Neural cell (in vitro differentiated cells): ENCODE measurements at regions not wholly inside any gene's neighbourhood (a gene's known extent, or its start where the extent isn't known, plus 50 kb on each side); places are given as distances from the start of the nearest gene placed in this dataset.

Experiments used
- CTCF ChIP-seq: fragments of 450-650 bp; IDR thresholded peaks from 2 replicates; pipeline ENCODE4 v1.5.1; 2014; ENCODE audit warnings: antibody characterized with exemption, mild to moderate bottlenecking, moderate library complexity; ENCODE audit not compliant: poor library complexity, severe bottlenecking
- EZH2 ChIP-seq: fragments of 200-600, 300-800 bp; shearing (Covaris generic), sonication (generic); IDR thresholded peaks from 2 replicates; pipeline ENCODE4 v1.6.1; 2014; ENCODE audit warnings: antibody characterized with exemption, low read length, borderline replicate concordance, mild to moderate bottlenecking; ENCODE audit not compliant: insufficient read depth, poor library complexity, severe bottlenecking
- SMC3 ChIP-seq: fragments of 450-650 bp; conservative IDR thresholded peaks from 2 replicates; pipeline ENCODE4 v1.6.1; 2014; ENCODE audit warnings: antibody characterized with exemption, mild to moderate bottlenecking, moderate library complexity; ENCODE audit not compliant: poor library complexity

GRCh38 chr2:22347306-22347705 is 1037.7 kb upstream of the KLHL29 start:
- no peak for TF ChIP-seq EZH2
- TF ChIP-seq CTCF = no peak
- no peak for TF ChIP-seq SMC3
